ENCODE measurements at regions not wholly inside any gene's neighbourhood (a gene's known extent, or its start where the extent isn't known, plus 50 kb on each side); places are given as distances from the start of the nearest gene placed in this dataset.
A peak's percentile ranks its signal among the peaks of the same experiment; 100 is the strongest.
"Not testable (repeated sequence)": the region's sequence is repeated elsewhere in the genome, so short reads cannot be mapped to it uniquely, and the experiment has no call there.

GRCh38 chr3:32042867-32043266 is 61.3 kb downstream of the ZNF860 start:
- DNase-seq, result not testable (repeated sequence)

- DNase-seq, result peak; percentile 60
Observed at GRCh38 chr3:32045091-32045915, 61.1 kb upstream of the GPD1L start.

GRCh38 chr3:32046102-32046501 is 60.3 kb upstream of the GPD1L start:
- no peak for DNase-seq

- no peak for DNase-seq
Observed at GRCh38 chr3:32048487-32049182, 57.8 kb upstream of the GPD1L start.

GRCh38 chr3:32049916-32050315 is 56.5 kb upstream of the GPD1L start:
- DNase-seq, result no peak

- not testable (repeated sequence) for DNase-seq
Observed at GRCh38 chr3:32052230-32052629, 54.2 kb upstream of the GPD1L start.

GRCh38 chr3:32052851-32053250 is 53.6 kb upstream of the GPD1L start:
- DNase-seq, result not testable (repeated sequence)

- no peak for DNase-seq
Observed at GRCh38 chr3:32056559-32057290, 49.7 kb upstream of the GPD1L start.

All from NCI-H2029 (cell line).